ENCODE measurements at regions not wholly inside any gene's neighbourhood (a gene's known extent, or its start where the extent isn't known, plus 50 kb on each side); places are given as distances from the start of the nearest gene placed in this dataset.

GRCh38 chr7:128190051-128190647 is 50.9 kb upstream of the LEP start:
- Mint-ChIP-seq H3K27me3 (peaks cover 24% of the 10 kb centered on the region), H3K36me3 (ENCODE audit: low read depth) (peaks cover 7% of the 10 kb centered on the region), H3K4me1 (peaks cover 9% of the 10 kb centered on the region), H3K9me3 (ENCODE audit: low read depth) (peaks cover 13% of the 10 kb centered on the region), H3K27ac (no peak overlapping the region), H3K4me3 (no peak overlapping the region)
- ChIA-PET CTCF (no interaction called here), POLR2A (no interaction called here)
- no peak for ATAC-seq
- DNase-seq, result no peak
- intact Hi-C loops (cut with DNase I, micrococcal nuclease), result no loop called here

DNA sequence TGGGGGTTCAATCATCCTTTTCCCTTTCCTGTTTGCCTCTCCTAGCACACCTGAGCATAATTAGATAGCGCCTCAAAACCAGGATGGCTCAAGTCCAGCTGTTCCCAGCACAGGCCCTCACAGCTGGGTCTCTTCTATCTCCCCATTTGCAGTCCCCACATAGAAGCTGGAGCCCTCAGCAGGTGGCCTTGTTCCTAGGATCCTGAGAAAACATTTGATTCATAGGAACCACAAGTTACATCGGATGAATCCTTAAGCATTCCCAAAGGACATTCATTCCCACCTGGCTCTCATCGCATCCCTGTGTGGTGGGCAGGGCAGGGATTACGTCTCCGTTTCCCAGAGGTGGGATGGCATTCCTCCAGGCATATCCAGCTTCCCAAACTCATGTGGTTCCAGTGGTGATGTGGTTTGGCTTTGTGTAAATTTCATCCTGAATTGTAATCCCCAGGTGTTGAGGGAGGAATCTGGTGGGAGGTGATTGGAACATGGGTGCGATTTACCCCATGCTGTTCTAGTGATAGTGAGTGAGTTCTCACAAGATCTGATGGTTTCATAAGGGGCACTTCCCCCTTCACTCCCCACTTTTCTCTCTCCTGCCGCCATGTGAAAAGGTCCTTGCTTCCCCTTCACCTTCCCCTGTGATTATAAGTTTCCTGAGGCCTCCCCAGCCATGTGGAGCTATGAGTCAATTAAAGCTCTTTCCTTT is 49.8 kb upstream of the LEP start:
- H3K27me3 Mint-ChIP-seq, result peaks cover 20% of the 10 kb centered on the region
- POLR2A ChIA-PET, result no interaction called here

More for the DNA sequence above, 49.8 kb upstream of the LEP start:
- Mint-ChIP-seq H3K36me3 (ENCODE audit: low read depth) (peaks cover 8% of the 10 kb centered on the region), H3K4me3 (no peak overlapping the region), H3K9me3 (ENCODE audit: low read depth) (peaks cover 13% of the 10 kb centered on the region), H3K4me1 (peaks cover 9% of the 10 kb centered on the region), H3K27ac (no peak overlapping the region)
- intact Hi-C loops (cut with DNase I, micrococcal nuclease), result no loop called here
- CTCF ChIA-PET, result interaction anchor here (0.8 kb wide), 2 partner anchors 18 to 165 kb away, joined by 3 read pairs; no protein-coding TSS in a partner anchor
- ATAC-seq (no peak), DNase-seq (no peak)

Measured in activated CD4-positive, alpha-beta T cell treated with anti-CD3 and anti-CD28 coated beads for 36 hours (primary cell).